ENCODE measurements at regions not wholly inside any gene's neighbourhood (a gene's known extent, or its start where the extent isn't known, plus 50 kb on each side); places are given as distances from the start of the nearest gene placed in this dataset.

GRCh38 chr6:167528976-167529375 lies 204.1 kb downstream of the TTLL2 start:
- H3K27me3 ChIP-seq (ENCODE audit: control insufficient read depth, insufficient read depth, low read length): no peaks in the 10 kb centered on the region
- DNase-seq (ENCODE audit: low read depth) (no peak), FAIRE-seq (no peak)
- no peaks in the 10 kb centered on the region for H3K36me3 ChIP-seq (ENCODE audit: control insufficient read depth, insufficient read depth, low read length)
- H3K4me3 ChIP-seq (ENCODE audit: low read depth, low read length): no peak overlapping the region
- TF ChIP-seq CTCF (IDR thresholded peaks at IDR 0.05; ENCODE audit: insufficient read depth, low read length, severe bottlenecking): no peak

- Histone ChIP-seq H3K27me3 (ENCODE audit: control insufficient read depth, insufficient read depth, low read length) (no peaks in the 10 kb centered on the region), H3K36me3 (ENCODE audit: control insufficient read depth, insufficient read depth, low read length) (no peaks in the 10 kb centered on the region), H3K4me3 (ENCODE audit: low read depth, low read length) (no peak overlapping the region)
- TF ChIP-seq CTCF (IDR thresholded peaks at IDR 0.05; ENCODE audit: insufficient read depth, low read length, severe bottlenecking): no peak
- no peak for DNase-seq (ENCODE audit: low read depth)
- FAIRE-seq: no peak
Observed at GRCh38 chr6:167529444-167530335, 204.8 kb downstream of the TTLL2 start.

GRCh38 chr6:167530951-167531350 lies 206.1 kb downstream of the TTLL2 start:
- H3K4me3 ChIP-seq (ENCODE audit: low read depth, low read length): no peak overlapping the region
- H3K36me3 ChIP-seq (ENCODE audit: control insufficient read depth, insufficient read depth, low read length): no peaks in the 10 kb centered on the region
- DNase-seq (ENCODE audit: low read depth): no peak
- TF ChIP-seq CTCF (IDR thresholded peaks at IDR 0.05; ENCODE audit: insufficient read depth, low read length, severe bottlenecking): no peak
- FAIRE-seq: no peak
- no peaks in the 10 kb centered on the region for H3K27me3 ChIP-seq (ENCODE audit: control insufficient read depth, insufficient read depth, low read length)

DNA sequence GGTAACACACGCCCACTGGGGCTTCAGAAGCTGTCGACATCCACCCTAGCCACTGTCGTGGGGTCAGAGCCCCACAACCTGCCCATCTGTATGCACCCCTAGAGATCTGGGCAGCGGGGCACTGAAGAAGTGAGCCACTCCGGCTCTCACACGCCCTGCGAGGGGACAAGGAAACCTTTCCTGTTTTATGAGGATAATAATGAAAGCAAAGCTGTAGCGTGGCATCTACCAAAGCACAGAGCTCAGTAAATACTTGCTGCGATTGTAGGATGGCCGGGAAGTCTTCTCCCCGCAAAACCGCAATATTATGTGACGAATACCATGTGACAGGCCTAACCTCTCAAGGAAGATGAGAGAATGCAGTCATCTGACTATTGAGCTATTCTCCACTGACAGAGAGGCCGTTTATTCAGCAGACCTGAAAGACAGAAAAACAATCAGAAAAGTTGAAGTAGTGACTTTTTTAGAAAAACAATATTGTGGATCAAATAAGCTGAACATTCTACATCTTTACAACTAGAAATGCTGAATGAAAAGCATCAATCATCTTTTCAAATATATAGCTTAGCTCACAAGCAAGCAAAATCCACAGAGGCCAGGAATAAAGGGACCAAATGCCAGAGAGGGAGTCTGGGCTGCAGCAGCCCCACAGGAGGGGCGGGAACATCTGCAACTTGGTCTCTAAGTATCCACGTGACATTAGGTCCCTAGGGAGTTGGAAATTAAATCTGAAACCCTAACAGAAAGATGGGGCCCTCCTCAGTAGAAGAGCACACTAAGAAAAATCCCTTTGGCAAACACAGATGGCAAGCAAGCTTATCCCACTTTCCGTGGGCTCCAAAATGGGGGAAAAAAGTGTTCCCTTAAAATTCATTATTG lies 207.8 kb downstream of the TTLL2 start:
- no peaks in the 10 kb centered on the region for H3K27me3 ChIP-seq (ENCODE audit: control insufficient read depth, insufficient read depth, low read length)
- no peak for FAIRE-seq

DNA sequence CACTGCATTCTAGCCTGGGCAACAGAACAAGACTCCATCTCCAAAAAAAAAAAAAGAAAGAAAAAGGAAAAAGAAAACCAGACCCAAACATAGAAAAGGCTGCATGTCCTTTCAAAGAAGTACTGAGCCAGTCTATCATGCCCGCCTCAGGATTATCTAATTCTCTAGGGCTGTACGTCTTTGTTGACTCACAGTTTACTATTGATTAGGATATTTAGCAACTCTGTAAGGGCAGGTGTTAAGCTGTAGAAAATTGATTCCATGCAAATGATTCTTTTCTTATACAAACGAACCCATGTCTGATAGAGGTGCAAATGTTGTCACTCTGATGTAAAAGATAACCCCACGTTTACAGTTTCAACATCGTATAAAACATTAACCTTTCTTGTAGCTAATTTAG lies 209.0 kb downstream of the TTLL2 start:
- Histone ChIP-seq H3K36me3 (ENCODE audit: control insufficient read depth, insufficient read depth, low read length) (no peaks in the 10 kb centered on the region), H3K27me3 (ENCODE audit: control insufficient read depth, insufficient read depth, low read length) (no peaks in the 10 kb centered on the region), H3K4me3 (ENCODE audit: low read depth, low read length) (no peak overlapping the region)
- FAIRE-seq (no peak), DNase-seq (ENCODE audit: low read depth) (no peak)
- TF ChIP-seq CTCF (IDR thresholded peaks at IDR 0.05; ENCODE audit: insufficient read depth, low read length, severe bottlenecking): no peak

More for the DNA sequence above, 207.8 kb downstream of the TTLL2 start:
- no peak for DNase-seq (ENCODE audit: low read depth)
- H3K36me3 ChIP-seq (ENCODE audit: control insufficient read depth, insufficient read depth, low read length): no peaks in the 10 kb centered on the region
- TF ChIP-seq CTCF (IDR thresholded peaks at IDR 0.05; ENCODE audit: insufficient read depth, low read length, severe bottlenecking): no peak
- no peak overlapping the region for H3K4me3 ChIP-seq (ENCODE audit: low read depth, low read length)

All from bronchial epithelial cell (primary cell).